ENCODE measurements at regions not wholly inside any gene's neighbourhood (a gene's known extent, or its start where the extent isn't known, plus 50 kb on each side); places are given as distances from the start of the nearest gene placed in this dataset.
"Not testable (repeated sequence)": the region's sequence is repeated elsewhere in the genome, so short reads cannot be mapped to it uniquely, and the experiment has no call there.

DNA sequence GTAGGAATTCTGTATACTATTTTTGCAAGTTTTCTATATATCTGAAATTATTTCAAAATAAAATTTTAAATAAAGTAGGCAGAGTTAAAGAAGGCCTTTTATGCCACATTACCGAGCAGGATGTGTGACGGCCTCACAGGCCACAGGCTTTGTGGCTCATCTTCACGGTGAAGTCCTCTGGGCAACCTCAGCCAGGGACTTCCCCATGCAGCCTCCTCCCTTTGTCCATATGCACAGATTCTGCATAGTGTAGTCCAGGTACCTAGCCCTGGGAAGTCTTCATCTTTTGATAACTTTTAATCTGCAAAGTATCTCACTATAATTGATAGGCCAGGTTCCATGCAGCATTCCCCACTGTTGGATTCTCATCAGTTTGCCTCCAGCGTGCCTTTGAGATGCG lies 62.8 kb downstream of the ARHGAP11B start:
- CTCF ChIA-PET; POLR2A ChIA-PET (ENCODE audit: low non-redundant PET); H3K27ac ChIP-seq; DNase-seq (ENCODE audit: low spot score): not testable (repeated sequence)

- CTCF ChIA-PET; DNase-seq (ENCODE audit: low spot score); POLR2A ChIA-PET (ENCODE audit: low non-redundant PET); H3K27ac ChIP-seq: not testable (repeated sequence)
Observed at GRCh38 chr15:30690153-30690552, 64.2 kb downstream of the ARHGAP11B start.

DNA sequence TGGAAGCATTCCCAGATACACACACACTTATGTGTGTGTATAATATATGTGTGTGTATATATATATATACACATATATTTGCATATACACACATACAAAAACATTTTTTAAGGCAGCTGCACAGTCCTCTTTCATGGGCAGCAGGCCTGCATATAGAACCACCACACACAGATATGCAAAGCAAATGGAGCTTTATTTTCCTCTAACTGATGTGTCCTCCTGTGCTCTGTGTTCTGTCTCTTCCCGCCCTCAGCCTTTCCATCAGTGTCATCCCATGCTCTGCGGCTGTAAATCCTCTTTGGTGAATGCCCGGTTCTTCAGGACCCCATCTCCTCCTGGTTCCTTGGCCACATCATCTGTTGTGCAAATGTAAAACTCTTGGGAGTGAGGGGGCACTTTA lies 69.9 kb downstream of the ARHGAP11B start:
- H3K27ac ChIP-seq; POLR2A ChIA-PET (ENCODE audit: low non-redundant PET); CTCF ChIA-PET; DNase-seq (ENCODE audit: low spot score): not testable (repeated sequence)

GRCh38 chr15:30696439-30697314 lies 70.7 kb downstream of the ARHGAP11B start:
- DNase-seq (ENCODE audit: low spot score); POLR2A ChIA-PET (ENCODE audit: low non-redundant PET); H3K27ac ChIP-seq; CTCF ChIA-PET: not testable (repeated sequence)

DNA sequence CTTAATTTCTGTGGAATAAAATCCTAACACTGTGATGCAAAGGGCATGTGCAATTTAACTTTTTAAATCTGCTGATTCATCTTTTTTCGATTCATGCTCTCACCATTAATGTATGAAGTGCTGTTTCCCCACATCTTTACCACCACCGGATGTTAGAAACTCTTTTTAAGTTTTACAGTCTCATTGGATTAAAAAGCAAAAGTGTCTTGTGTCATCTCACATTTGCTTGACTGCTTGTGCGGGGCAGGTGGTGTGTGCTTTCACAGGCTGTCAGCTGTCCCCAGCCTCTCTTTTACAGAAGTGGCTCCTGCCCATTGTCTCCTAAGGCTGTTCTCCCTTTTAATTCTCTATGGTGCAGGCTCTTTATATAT lies 71.4 kb downstream of the ARHGAP11B start:
- CTCF ChIA-PET; H3K27ac ChIP-seq; POLR2A ChIA-PET (ENCODE audit: low non-redundant PET); DNase-seq (ENCODE audit: low spot score): not testable (repeated sequence)

DNA sequence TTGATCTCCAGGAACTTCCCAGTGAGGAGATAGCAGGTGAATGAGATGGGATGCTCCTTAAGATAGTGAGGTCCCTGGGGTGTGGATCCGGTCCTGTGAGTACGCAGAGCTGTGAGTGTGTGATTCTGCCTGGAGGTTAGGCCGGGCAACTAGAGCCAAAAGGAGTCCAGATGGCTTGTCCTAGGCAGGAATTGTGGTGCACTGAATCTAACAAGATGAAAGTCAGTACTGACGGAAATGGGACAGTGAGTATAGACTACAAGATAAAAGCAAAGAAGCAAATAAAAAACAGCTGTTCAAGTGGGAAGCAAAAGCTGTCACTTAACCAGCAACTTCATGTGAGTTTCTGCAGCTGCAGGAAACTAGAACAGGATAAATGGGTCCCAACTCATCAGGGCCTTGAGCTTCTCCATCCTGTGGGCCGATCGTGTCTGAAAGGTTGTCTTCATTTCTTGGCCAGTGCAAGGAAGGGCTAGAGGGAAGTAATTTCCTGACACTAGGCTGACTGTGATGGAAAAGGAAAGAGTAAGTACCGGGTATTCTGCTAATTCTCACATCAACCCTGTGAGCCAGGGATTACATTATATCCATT lies 74.2 kb downstream of the ARHGAP11B start:
- POLR2A ChIA-PET (ENCODE audit: low non-redundant PET); H3K27ac ChIP-seq; CTCF ChIA-PET; DNase-seq (ENCODE audit: low spot score): not testable (repeated sequence)

DNA sequence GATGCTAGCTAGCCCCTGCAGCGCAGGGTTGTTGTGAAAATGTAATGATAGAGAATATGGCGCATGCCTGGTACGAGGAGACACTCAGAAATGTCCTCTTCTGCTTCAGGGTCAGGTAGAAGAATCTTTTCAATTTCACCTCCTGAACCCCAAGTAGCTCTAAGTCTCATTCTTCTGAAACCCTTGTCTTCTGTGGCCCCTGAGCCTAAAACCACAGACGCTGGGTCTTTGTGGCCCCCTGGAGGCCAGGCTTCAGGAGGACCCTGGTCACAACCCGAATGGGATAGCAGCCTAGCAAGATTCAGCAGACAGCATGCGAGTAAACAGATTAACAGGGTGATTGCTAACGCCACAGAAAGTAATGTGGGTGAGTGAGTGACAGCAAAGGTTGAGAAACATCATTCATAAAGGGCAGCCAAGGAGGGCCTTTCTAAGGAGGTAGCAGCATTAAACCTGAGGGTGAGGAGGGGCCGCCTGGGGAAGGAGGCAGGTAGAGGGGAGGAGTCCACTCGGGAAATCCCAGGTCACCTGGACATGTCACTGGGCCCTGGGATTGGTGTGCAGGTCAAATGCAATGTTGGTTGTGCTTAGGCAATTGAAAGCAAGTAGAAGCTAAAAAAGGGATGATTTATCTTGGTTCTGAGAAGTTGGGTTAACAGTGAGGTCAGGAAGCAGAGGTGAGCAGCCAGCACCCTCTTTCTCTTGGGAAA lies 82.2 kb downstream of the ARHGAP11B start:
- H3K27ac ChIP-seq; DNase-seq (ENCODE audit: low spot score); CTCF ChIA-PET; POLR2A ChIA-PET (ENCODE audit: low non-redundant PET): not testable (repeated sequence)

- H3K27ac ChIP-seq; DNase-seq (ENCODE audit: low spot score); POLR2A ChIA-PET (ENCODE audit: low non-redundant PET); CTCF ChIA-PET: not testable (repeated sequence)
Observed at GRCh38 chr15:30708809-30709208, 82.9 kb downstream of the ARHGAP11B start.

GRCh38 chr15:30718038-30718643 lies 92.2 kb downstream of the ARHGAP11B start:
- POLR2A ChIA-PET (ENCODE audit: low non-redundant PET); CTCF ChIA-PET; H3K27ac ChIP-seq; DNase-seq (ENCODE audit: low spot score): not testable (repeated sequence)

- H3K27ac ChIP-seq; CTCF ChIA-PET; POLR2A ChIA-PET (ENCODE audit: low non-redundant PET); DNase-seq (ENCODE audit: low spot score): not testable (repeated sequence)
Observed at GRCh38 chr15:30719363-30719762, 93.4 kb downstream of the ARHGAP11B start.

DNA sequence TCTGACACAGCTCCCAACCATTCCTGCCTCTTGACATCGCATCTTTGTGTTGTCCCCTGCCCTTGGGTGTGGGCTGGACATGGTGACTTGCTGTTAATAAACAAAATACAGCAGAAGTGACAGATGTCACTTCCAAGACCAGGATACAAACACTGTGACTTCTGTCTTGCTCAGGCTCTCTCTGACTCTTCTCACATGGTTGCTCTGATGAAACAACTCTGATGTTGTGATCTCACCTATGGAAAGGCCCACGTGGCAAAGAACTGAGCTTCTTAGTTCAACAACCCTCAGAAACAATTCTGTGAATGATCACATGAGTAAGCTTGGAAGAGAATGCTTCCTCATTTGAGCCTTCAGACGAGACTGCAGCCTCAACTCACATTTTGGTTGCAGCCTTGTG lies 94.9 kb downstream of the ARHGAP11B start:
- POLR2A ChIA-PET (ENCODE audit: low non-redundant PET); DNase-seq (ENCODE audit: low spot score); CTCF ChIA-PET; H3K27ac ChIP-seq: not testable (repeated sequence)

- POLR2A ChIA-PET (ENCODE audit: low non-redundant PET); DNase-seq (ENCODE audit: low spot score); H3K27ac ChIP-seq; CTCF ChIA-PET: not testable (repeated sequence)
Observed at GRCh38 chr15:30721529-30721928, 95.6 kb downstream of the ARHGAP11B start.

DNA sequence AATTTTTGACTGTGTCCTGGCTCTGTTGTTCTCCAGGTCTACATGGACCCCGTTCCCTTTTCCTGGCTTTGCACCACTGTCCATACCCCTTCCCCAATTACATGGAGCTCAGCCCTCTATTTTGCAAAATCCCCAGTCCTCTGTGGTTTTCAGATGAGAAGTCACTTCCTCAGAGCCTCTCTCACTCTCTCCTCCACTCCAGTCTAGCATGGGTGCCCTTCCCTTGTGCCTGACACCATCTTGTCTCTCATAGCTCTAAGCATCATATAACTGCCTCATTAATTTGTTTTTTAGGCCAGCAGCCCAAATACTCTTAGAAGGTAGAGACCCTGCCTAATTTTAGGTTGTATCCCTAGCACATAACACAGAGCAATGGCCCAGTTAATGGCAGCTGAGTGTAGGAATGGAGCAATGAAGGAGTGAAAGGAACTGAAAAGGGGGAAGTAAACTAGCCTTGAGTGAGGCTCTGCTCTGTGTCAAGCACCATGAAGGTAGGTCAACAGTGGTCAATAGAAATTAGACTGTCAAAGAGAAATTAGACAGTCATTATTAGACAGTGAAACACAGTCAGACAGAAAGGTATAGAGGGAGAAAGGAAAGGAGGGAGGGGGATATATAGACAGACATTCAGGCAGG lies 97.7 kb downstream of the ARHGAP11B start:
- CTCF ChIA-PET; DNase-seq (ENCODE audit: low spot score); H3K27ac ChIP-seq; POLR2A ChIA-PET (ENCODE audit: low non-redundant PET): not testable (repeated sequence)

DNA sequence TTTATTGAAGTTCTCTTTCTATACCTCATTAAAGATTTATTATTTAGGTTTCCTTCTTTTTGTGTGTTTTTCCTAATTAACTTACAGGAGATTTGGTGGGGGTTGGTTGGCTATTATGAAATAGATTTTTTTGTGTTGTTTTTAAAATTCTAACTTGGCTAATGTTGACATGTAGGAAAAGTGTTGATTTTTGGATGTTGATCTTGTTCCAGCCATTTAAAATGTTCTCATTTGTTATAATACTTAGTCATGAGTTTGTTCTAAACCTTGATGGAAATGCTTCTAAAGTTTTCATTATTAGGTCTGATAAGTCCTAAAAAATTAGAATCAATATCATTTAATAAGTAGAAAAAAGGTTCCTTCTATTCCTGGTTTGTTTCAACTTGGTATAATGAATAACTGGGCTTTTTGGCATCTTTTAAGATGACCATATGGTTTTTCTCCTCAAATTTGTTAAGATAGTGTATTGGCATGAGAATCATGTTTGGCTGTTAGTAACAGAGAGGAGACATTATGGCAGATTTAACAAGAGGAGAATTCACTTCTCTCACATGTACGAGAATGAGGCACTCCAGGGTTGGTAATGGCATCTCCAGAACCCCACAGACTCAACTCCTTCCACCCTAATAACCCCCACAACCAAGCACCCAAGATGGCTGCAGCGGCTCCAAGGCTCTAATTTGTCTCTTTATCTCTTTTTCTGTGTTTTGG lies 104.1 kb downstream of the ARHGAP11B start:
- POLR2A ChIA-PET (ENCODE audit: low non-redundant PET); DNase-seq (ENCODE audit: low spot score); CTCF ChIA-PET; H3K27ac ChIP-seq: not testable (repeated sequence)

GRCh38 chr15:30730633-30731032 lies 104.7 kb downstream of the ARHGAP11B start:
- DNase-seq (ENCODE audit: low spot score); POLR2A ChIA-PET (ENCODE audit: low non-redundant PET); H3K27ac ChIP-seq: not testable (repeated sequence)
- CTCF ChIA-PET: interaction anchor here (0.6 kb wide), 1 partner anchor 775 kb away, joined by 4 read pairs; no protein-coding TSS in a partner anchor

GRCh38 chr15:30732100-30732499 lies 106.2 kb downstream of the ARHGAP11B start:
- H3K27ac ChIP-seq; CTCF ChIA-PET; DNase-seq (ENCODE audit: low spot score); POLR2A ChIA-PET (ENCODE audit: low non-redundant PET): not testable (repeated sequence)
